ENCODE measurements at regions not wholly inside any gene's neighbourhood (a gene's known extent, or its start where the extent isn't known, plus 50 kb on each side); places are given as distances from the start of the nearest gene placed in this dataset.

DNA sequence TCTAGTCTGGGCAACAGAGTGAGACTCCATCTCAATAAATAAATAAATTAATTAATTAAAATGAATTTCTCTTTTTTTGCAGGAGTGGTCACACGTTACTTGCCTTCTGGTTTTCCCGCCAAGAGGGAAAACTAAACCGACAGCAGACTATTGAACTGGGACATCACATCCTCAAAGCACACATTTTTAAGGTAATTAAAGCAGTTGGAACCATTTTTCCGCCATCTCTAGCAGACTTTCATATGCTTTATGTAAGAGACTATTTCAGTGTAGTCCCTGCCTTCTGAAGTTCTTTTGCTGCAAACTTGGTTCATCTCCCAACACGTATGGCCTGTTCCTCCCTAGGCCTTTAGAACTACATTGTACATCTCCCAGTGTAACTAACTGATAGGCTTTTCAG is 66.5 kb downstream of the CYB561 start:
- Histone ChIP-seq H3K36me3 (peaks cover 0 to 4% (median 4%) of the 10 kb centered on the region in 3 donors), H3K27ac (no peak overlapping the region), H3K4me1 (peaks cover 0 to 10% (median 2%) of the 10 kb centered on the region in 4 donors), H3K9me3 (no peaks in the 10 kb centered on the region), H3K4me3 (no peak overlapping the region), H3K27me3 (no peaks in the 10 kb centered on the region)
- intact Hi-C loops (cut with DNase I; ENCODE audit: low total_unique reads): no loop called here
- no peak for DNase-seq
- TF ChIP-seq, protein P1, sequence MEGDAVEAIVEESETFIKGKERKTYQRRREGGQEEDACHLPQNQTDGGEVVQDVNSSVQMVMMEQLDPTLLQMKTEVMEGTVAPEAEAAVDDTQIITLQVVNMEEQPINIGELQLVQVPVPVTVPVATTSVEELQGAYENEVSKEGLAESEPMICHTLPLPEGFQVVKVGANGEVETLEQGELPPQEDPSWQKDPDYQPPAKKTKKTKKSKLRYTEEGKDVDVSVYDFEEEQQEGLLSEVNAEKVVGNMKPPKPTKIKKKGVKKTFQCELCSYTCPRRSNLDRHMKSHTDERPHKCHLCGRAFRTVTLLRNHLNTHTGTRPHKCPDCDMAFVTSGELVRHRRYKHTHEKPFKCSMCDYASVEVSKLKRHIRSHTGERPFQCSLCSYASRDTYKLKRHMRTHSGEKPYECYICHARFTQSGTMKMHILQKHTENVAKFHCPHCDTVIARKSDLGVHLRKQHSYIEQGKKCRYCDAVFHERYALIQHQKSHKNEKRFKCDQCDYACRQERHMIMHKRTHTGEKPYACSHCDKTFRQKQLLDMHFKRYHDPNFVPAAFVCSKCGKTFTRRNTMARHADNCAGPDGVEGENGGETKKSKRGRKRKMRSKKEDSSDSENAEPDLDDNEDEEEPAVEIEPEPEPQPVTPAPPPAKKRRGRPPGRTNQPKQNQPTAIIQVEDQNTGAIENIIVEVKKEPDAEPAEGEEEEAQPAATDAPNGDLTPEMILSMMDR (IDR thresholded peaks at IDR 0.05): no peak

GRCh38 chr17:63381101-63381729 is 64.9 kb downstream of the CYB561 start:
- Histone ChIP-seq H3K9me3 (no peaks in the 10 kb centered on the region), H3K4me3 (no peak overlapping the region), H3K4me1 (peaks cover 0 to 10% (median 2%) of the 10 kb centered on the region in 4 donors), H3K36me3 (peaks cover 0 to 4% (median 4%) of the 10 kb centered on the region in 3 donors), H3K27ac (no peak overlapping the region), H3K27me3 (no peaks in the 10 kb centered on the region)
- no peak for DNase-seq
- TF ChIP-seq, protein P1 (IDR thresholded peaks at IDR 0.05): no peak
- intact Hi-C loops (cut with DNase I; ENCODE audit: low total_unique reads): no loop called here

GRCh38 chr17:63382136-63382535 is 64.0 kb downstream of the CYB561 start:
- H3K27ac ChIP-seq: no peak overlapping the region
- intact Hi-C loops (cut with DNase I; ENCODE audit: low total_unique reads): no loop called here
- H3K4me1 ChIP-seq: peaks cover 0 to 10% (median 2%) of the 10 kb centered on the region in 4 donors
- no peaks in the 10 kb centered on the region for H3K27me3 ChIP-seq
- H3K9me3 ChIP-seq: no peaks in the 10 kb centered on the region
- H3K36me3 ChIP-seq: peaks cover 0 to 4% (median 4%) of the 10 kb centered on the region in 3 donors
- TF ChIP-seq, protein P1 (IDR thresholded peaks at IDR 0.05): no peak
- DNase-seq: no peak
- H3K4me3 ChIP-seq: no peak overlapping the region

Measured in tibial artery (tissue), 4 donors.